Lower leg skin (tissue), 3 donors: ENCODE measurements at regions not wholly inside any gene's neighbourhood (a gene's known extent, or its start where the extent isn't known, plus 50 kb on each side); places are given as distances from the start of the nearest gene placed in this dataset.

Experiments
- POLR2A ChIP-seq, 2 donors: fragments of 450-650 bp; IDR thresholded peaks; one replicate each; pipeline ENCODE4 v1.6.1; 2016 to 2017; ENCODE audit warnings: antibody characterized with exemption in 2 of 2, mild to moderate bottlenecking in 1 of 2, moderate library complexity in 1 of 2
- TF ChIP-seq, protein P1 (sequence below), 3 donors: fragments of 450-650 bp; IDR thresholded peaks; one replicate each; pipeline ENCODE4 v1.5.1; 2016; ENCODE audit warnings: antibody characterized with exemption in 3 of 3, mild to moderate bottlenecking in 3 of 3, moderate library complexity in 2 of 3

DNA sequence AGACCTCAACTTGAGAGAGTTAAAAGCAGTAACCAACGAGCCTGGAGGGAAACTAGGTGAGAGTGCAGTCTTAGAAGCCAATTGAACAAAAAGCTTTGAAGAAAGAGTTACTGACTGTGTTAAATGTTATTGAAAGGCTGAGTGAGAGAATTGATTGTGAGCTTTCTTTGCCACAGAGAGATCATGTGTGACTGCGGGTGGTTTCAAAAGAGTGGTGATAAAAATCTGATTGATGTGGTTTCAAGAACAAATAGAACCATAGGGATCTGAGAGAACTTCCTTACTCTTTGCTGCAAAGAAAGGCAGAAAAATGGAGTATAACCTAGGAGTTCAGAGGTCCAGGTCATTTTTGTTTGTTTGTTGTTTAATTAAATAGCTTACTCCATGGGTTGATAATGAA, 759.9 kb upstream of the ALCAM start:
- TF ChIP-seq, protein P1, sequence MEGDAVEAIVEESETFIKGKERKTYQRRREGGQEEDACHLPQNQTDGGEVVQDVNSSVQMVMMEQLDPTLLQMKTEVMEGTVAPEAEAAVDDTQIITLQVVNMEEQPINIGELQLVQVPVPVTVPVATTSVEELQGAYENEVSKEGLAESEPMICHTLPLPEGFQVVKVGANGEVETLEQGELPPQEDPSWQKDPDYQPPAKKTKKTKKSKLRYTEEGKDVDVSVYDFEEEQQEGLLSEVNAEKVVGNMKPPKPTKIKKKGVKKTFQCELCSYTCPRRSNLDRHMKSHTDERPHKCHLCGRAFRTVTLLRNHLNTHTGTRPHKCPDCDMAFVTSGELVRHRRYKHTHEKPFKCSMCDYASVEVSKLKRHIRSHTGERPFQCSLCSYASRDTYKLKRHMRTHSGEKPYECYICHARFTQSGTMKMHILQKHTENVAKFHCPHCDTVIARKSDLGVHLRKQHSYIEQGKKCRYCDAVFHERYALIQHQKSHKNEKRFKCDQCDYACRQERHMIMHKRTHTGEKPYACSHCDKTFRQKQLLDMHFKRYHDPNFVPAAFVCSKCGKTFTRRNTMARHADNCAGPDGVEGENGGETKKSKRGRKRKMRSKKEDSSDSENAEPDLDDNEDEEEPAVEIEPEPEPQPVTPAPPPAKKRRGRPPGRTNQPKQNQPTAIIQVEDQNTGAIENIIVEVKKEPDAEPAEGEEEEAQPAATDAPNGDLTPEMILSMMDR (IDR thresholded peaks at IDR 0.05), result no peak
- TF ChIP-seq POLR2A (IDR thresholded peaks at IDR 0.05), result no peak
